ENCODE measurements at regions not wholly inside any gene's neighbourhood (a gene's known extent, or its start where the extent isn't known, plus 50 kb on each side); places are given as distances from the start of the nearest gene placed in this dataset.
"Not testable (repeated sequence)": the region's sequence is repeated elsewhere in the genome, so short reads cannot be mapped to it uniquely, and the experiment has no call there.

DNA sequence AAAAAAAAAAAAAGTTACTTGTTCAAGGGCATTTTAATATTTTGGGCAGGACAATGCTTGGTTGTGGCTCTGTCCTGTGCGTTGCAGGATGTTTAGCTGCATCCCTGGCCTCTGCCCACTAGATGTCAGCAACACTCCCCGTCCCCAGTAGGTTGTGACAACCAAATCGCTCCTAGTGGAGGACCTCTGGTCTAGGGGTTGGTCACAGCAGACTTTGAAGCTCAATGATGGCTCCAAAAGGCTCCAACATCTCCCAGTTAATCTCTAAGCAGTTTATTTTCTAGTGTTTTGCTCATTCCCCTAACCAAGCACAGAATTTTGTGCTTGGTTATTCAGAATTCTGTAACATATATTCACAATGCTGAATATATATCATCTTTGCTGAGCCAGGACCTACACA lies 67.0 kb downstream of the CHRNA1 start:
- DNase-seq = peak; percentile 69

GRCh38 chr2:174694920-174695319 lies 69.4 kb downstream of the CHRNA1 start:
- DNase-seq = no peak

- DNase-seq = no peak
These were observed 69.9 kb downstream of the CHRNA1 start for GRCh38 chr2:174694196-174694878.

- DNase-seq = no peak
These were observed 70.9 kb downstream of the CHRNA1 start for GRCh38 chr2:174693344-174693743.

DNA sequence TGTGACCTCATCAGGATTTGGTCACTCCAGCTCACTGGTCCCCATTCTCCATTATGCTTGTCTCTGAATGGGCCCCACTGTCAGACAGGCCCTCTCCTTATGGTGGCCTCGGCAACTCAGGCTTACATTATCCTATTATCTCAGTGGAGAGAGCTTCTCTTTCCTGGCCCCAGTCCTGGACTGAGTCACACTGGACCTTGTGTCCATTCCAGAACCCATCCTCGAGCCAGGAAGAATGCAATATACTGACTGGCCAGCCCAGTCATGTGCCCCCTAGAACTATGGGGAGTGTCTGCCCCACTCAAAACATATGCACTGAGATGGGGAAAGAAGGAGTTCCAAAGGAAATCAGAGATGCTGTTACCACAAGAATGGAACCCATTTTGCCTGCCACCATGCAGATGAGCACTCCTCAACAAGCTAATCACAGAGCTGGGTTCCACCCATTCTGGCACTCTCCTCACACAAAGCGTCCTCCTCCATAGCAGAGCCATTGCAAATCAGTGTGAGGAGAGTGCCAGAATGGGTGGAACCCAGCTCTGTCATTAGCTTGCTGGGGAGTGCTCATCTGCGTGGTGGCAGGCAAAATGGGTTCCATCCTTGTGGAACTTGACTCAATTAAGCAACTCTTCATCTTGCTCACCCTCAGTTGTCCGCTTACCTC lies 71.9 kb downstream of the CHRNA1 start:
- no peak for DNase-seq

GRCh38 chr2:174691201-174691779 lies 73.0 kb downstream of the CHRNA1 start:
- no peak for DNase-seq

DNA sequence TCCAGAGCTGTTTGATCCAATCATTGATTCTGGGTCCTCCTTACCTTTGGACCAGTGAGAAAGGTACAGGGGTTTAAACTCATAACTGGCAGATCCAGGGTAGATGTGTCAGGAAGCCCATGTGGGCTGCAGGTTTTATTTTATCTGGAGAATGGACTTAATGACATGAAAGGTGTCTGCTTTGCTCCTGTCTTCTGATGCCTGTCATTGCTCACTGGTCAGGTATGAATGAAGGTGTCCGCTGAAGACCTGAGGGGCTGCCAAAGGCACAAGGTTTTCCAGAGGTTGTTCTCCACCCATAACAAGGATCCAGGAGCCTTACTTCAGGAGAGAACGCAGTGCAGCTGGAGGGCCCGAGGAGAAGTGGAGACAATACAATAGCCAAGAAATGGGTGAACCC lies 74.2 kb downstream of the CHRNA1 start:
- DNase-seq = no peak

GRCh38 chr2:174688079-174688478 lies 76.2 kb downstream of the CHRNA1 start:
- DNase-seq = peak; percentile 62

GRCh38 chr2:174686430-174686829 lies 77.8 kb downstream of the CHRNA1 start:
- DNase-seq = no peak

DNA sequence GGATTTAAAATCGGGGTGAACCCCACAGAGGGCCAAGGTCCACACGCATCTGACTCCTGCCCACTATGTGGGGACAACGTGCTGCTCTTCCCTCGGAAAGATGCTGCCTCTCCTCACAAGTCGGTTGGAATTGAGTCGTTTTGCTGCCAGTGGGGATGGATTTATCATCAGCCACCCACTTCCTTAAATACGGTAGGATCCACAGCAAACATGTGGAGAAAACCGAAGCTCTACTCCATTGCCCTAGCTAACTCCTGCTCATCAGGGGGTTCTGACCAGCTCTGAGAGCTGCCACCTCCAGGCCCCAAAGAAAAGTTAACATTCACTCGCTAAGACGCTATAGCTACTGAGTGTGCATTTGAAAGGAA lies 80.9 kb downstream of the CHRNA1 start:
- peak; percentile 62 for DNase-seq

GRCh38 chr2:174682578-174683391 lies 81.5 kb downstream of the CHRNA1 start:
- DNase-seq = peak; percentile 87

GRCh38 chr2:174682007-174682577 lies 82.2 kb downstream of the CHRNA1 start:
- DNase-seq = peak; percentile 56

- DNase-seq = peak; percentile 64
These were observed 82.9 kb downstream of the CHRNA1 start for GRCh38 chr2:174681099-174682006.

GRCh38 chr2:174680221-174680620 lies 82.6 kb upstream of the WIPF1 start:
- no peak for DNase-seq

DNA sequence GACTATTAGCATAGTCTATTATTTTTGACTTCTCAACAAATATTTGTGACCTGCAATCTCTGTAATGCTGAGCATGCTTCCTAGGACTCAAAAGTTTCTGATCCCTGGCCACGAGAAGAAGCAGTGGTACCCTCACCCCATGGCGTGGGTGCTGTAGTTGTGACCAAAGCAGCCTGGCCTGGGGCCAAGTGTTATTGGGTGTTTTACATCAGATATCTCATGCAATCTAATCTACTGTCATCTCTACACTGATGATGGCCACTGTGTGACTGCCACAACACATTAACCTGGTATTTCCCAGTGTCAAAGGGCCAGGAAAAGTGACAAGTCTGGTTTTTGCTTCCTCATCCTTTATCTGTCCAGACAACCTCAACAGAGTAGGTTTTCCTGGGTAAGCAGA lies 80.8 kb upstream of the WIPF1 start:
- no peak for DNase-seq

- no peak for DNase-seq
These were observed 78.0 kb upstream of the WIPF1 start for GRCh38 chr2:174675615-174676014.

GRCh38 chr2:174673876-174674275 lies 76.3 kb upstream of the WIPF1 start:
- peak; percentile 56 for DNase-seq

- DNase-seq = no peak
These were observed 75.8 kb upstream of the WIPF1 start for GRCh38 chr2:174673440-174673839.

DNA sequence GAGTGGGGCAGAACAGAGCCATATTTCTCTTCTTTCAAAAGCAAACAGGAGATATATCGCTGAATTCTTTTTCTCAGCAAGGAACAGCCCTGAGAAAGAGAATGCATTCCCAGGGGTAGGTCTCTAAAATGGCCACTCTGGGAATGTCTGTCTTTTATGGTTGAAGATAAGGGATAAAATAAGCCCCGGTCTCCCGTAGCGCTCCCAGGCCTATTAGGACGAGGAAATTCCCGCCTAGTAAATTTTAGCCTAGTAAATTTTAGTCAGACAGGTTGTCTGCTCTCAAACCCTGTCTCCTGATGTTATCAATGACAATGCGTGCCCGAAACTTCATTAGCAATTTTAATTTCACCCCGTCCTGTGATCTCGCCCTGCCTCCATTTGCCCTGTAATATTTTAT lies 73.9 kb upstream of the WIPF1 start:
- not testable (repeated sequence) for DNase-seq

DNA sequence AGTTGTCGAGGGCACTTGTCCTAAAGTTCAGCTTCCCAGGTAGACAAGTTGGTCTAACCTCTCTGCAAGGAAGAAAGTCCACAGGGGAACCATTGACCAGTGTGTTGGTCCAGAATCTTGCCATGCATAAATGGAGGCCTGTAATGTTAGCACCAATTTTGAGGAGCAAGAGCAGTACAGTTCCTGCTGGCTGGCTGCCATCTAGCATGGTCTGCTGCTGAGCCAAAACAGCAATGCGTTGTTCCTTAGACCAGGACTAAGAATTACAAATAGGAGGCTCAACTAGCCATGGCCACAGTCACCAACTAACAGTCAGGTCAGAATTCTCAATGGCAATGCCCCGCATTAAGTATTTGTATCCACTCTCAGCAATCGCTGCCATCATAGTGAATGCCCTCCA lies 72.8 kb upstream of the WIPF1 start:
- DNase-seq = no peak

DNA sequence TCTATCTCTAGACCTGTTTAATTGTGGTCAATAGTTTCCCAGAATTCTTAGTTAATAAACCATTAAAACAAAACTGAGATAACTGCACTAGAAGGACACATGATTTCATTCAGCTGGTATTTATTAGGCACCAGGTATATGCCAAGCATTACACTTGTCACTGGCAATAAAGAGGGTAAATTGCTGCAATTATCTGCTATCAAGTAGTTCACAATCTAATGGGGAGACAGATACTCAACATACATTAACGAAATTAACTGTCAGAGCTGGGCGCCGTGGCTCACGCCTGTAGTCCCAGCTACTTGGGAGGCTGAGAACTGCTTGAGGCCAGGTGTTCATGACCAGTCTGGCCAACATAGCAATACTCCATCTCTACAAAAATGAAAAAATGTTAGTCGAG lies 71.7 kb upstream of the WIPF1 start:
- DNase-seq = no peak

DNA sequence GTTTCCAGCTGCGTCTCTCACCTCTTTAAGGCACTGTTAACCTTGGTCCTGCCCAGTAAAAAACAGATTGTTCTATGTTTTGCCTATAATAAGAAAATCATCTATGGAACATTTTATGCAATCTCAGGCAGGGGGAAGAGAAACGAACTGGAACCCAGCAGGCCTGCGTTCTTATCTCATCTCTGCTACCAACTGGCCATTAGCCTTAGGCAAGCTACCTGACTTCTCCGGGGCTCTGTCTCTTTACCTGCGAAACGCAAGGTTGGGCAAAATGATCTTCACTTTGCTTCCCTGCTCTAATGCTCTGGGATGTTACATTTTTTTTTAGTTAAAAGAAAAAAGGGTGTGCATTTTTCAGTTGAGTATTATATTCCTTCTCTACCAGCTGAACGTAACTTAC lies 70.5 kb upstream of the WIPF1 start:
- DNase-seq = no peak

All from tongue (tissue), 1 donor.